H9 (cell line): ENCODE measurements at regions not wholly inside any gene's neighbourhood (a gene's known extent, or its start where the extent isn't known, plus 50 kb on each side); places are given as distances from the start of the nearest gene placed in this dataset.

Source experiments
- DNase-seq: peaks from one replicate; pipeline ENCODE4 v3.0.0-alpha.2; 2017
- H2AFZ ChIP-seq: one replicate; pipeline ENCODE4 v1.6.1; 2013; ENCODE audit warnings: mild to moderate bottlenecking, low read length, control low read depth, moderate library complexity
- H2AK5ac ChIP-seq: 2 replicates; pipeline ENCODE4 v1.6.1; 2013; ENCODE audit warnings: low read length, control low read depth, mixed read lengths; ENCODE audit not compliant: insufficient read length
- H2BK120ac ChIP-seq: one replicate; pipeline ENCODE4 v1.6.1; 2013; ENCODE audit warnings: low read depth, mild to moderate bottlenecking, low read length, control low read depth, inconsistent platforms; ENCODE audit not compliant: poor library complexity, severe bottlenecking
- H2BK12ac ChIP-seq: 2 replicates; pipeline ENCODE4 v1.6.1; 2013; ENCODE audit warnings: low read length, control low read depth, mixed read lengths, low read depth; ENCODE audit not compliant: insufficient read length
- H2BK15ac ChIP-seq: 2 replicates; pipeline ENCODE4 v1.6.1; 2013; ENCODE audit warnings: low read depth, low read length, control low read depth
- H2BK20ac ChIP-seq: one replicate; pipeline ENCODE4 v1.6.1; 2013; ENCODE audit warnings: low read depth, mild to moderate bottlenecking, low read length, control low read depth, inconsistent platforms; ENCODE audit not compliant: poor library complexity, severe bottlenecking
- H2BK5ac ChIP-seq: 2 replicates; pipeline ENCODE4 v1.6.1; 2013; ENCODE audit warnings: low read length, control low read depth, mixed read lengths; ENCODE audit not compliant: insufficient read length
- H3K14ac ChIP-seq: 2 replicates; pipeline ENCODE4 v1.6.1; 2013; ENCODE audit warnings: low read length, control low read depth; ENCODE audit not compliant: insufficient read depth
- H3K18ac ChIP-seq: 2 replicates; pipeline ENCODE4 v1.6.1; 2013; ENCODE audit warnings: low read depth, mild to moderate bottlenecking, mixed read lengths, low read length, control low read depth; ENCODE audit not compliant: insufficient read length
- H3K23ac ChIP-seq: 2 replicates; pipeline ENCODE4 v1.6.1; 2013; ENCODE audit warnings: low read length, control low read depth, mixed read lengths, low read depth; ENCODE audit not compliant: insufficient read length
- H3K23me2 ChIP-seq: 2 replicates; pipeline ENCODE4 v1.6.1; 2013; ENCODE audit warnings: low read depth, mild to moderate bottlenecking, mixed read lengths, low read length, control low read depth; ENCODE audit not compliant: insufficient read length, poor library complexity, severe bottlenecking
- H3K27ac ChIP-seq: 2 replicates; pipeline ENCODE4 v1.5.1; 2013; ENCODE audit warnings: low read length, control low read depth, mixed read lengths, low read depth; ENCODE audit not compliant: insufficient read length
- H3K27me3 ChIP-seq: 2 replicates; pipeline ENCODE4 v1.6.1; 2013; ENCODE audit warnings: low read length, control low read depth, inconsistent platforms; ENCODE audit not compliant: insufficient read depth
- H3K4ac ChIP-seq: 2 replicates; pipeline ENCODE4 v1.6.1; 2013; ENCODE audit warnings: low read depth, mild to moderate bottlenecking, control low read depth, inconsistent platforms, low read length, moderate library complexity
- H3K4me1 ChIP-seq: 2 replicates; pipeline ENCODE4 v1.6.1; 2013; ENCODE audit warnings: low read length, control low read depth, inconsistent platforms; ENCODE audit not compliant: insufficient read depth
- H3K4me2 ChIP-seq: 2 replicates; pipeline ENCODE4 v1.6.1; 2013; ENCODE audit warnings: low read length, control low read depth, mixed read lengths; ENCODE audit not compliant: insufficient read length, insufficient read depth
- H3K56ac ChIP-seq: 2 replicates; pipeline ENCODE4 v1.6.1; 2013; ENCODE audit warnings: low read depth, mild to moderate bottlenecking, mixed read lengths, low read length, control low read depth; ENCODE audit not compliant: insufficient read length
- H3K79me1 ChIP-seq: 2 replicates; pipeline ENCODE4 v1.6.1; 2013; ENCODE audit warnings: low read depth, mild to moderate bottlenecking, moderate library complexity, low read length, control low read depth, inconsistent platforms; ENCODE audit not compliant: insufficient read depth, poor library complexity, severe bottlenecking
- H3K79me2 ChIP-seq: 2 replicates; pipeline ENCODE4 v1.6.1; 2013; ENCODE audit warnings: low read length, control low read depth, inconsistent platforms; ENCODE audit not compliant: insufficient read depth
- H3K9ac ChIP-seq: 2 replicates; pipeline ENCODE4 v1.6.1; 2013; ENCODE audit warnings: low read length, control low read depth, mixed read lengths; ENCODE audit not compliant: insufficient read length; ENCODE audit errors: extremely low read depth
- H3K9me3 ChIP-seq: one replicate; pipeline ENCODE4 v1.6.1; 2013; ENCODE audit warnings: low read depth, low read length, inconsistent platforms; ENCODE audit not compliant: control insufficient read depth
- H3T11ph ChIP-seq: one replicate; pipeline ENCODE4 v1.6.1; 2013; ENCODE audit warnings: mild to moderate bottlenecking, low read length, control low read depth, inconsistent platforms
- H4K20me1 ChIP-seq: one replicate; pipeline ENCODE4 v1.6.1; 2013; ENCODE audit not compliant: control insufficient read depth, insufficient read length, insufficient read depth
- H4K5ac ChIP-seq: 2 replicates; pipeline ENCODE4 v1.6.1; 2013; ENCODE audit warnings: low read depth, mild to moderate bottlenecking, mixed read lengths, low read length, control low read depth; ENCODE audit not compliant: insufficient read length
- H4K8ac ChIP-seq: replicated peaks from 2 replicates; pipeline ENCODE4 v1.6.1; 2013; ENCODE audit warnings: low read length, control low read depth, mixed read lengths, low read depth; ENCODE audit not compliant: insufficient read length
- H4K91ac ChIP-seq: 2 replicates; pipeline ENCODE4 v1.6.1; 2013; ENCODE audit warnings: low read depth, mild to moderate bottlenecking, moderate library complexity, mixed read lengths, low read length, control low read depth; ENCODE audit not compliant: insufficient read length
- H3K27ac Mint-ChIP-seq, 3 experiments: 2 replicates in 2 of 3; 3 replicates in 1 of 3; pipeline ENCODE4 v1.8.0; 2020 to 2021; ENCODE audit warnings: mixed read lengths in 3 of 3, mild to moderate bottlenecking in 1 of 3, moderate library complexity in 1 of 3
- H3K27me3 Mint-ChIP-seq: 2 replicates; pipeline ENCODE4 v1.8.0; 2021; ENCODE audit warnings: low read depth, mild to moderate bottlenecking, moderate library complexity, mixed read lengths
- H3K36me3 Mint-ChIP-seq, 3 experiments: 2 replicates in 2 of 3; 3 replicates in 1 of 3; pipeline ENCODE4 v1.8.0; 2020 to 2021; ENCODE audit warnings: low read depth in 3 of 3, mixed read lengths in 3 of 3; ENCODE audit not compliant: insufficient read depth in 1 of 3
- H3K4me1 Mint-ChIP-seq, 2 experiments: 2 replicates each; pipeline ENCODE4 v1.8.0; 2020; ENCODE audit warnings: mixed read lengths in 2 of 2
- H3K4me3 Mint-ChIP-seq, 2 experiments: 2 replicates in 1 of 2; 3 replicates in 1 of 2; pipeline ENCODE4 v1.8.0; 2020 to 2021; ENCODE audit warnings: mild to moderate bottlenecking in 2 of 2, mixed read lengths in 2 of 2, moderate library complexity in 1 of 2
- H3K9me3 Mint-ChIP-seq, 2 experiments: 2 replicates in 1 of 2; 3 replicates in 1 of 2; pipeline ENCODE4 v1.8.0; 2020; ENCODE audit warnings: mild to moderate bottlenecking in 2 of 2, mixed read lengths in 2 of 2, moderate library complexity in 1 of 2
- WGBS: extraction: QIAGEN DNeasy Blood & Tissue Kit; methylation state at CpG from one replicate; pipeline ENCODE4 v1.1.7; 2013; ENCODE audit warnings: missing lambda C conversion rate, low lambda C conversion rate, mixed read lengths; ENCODE audit not compliant: insufficient read length; ENCODE audit errors: extremely low coverage; 5-methylcytosine and 5-hydroxymethylcytosine counted together
- TF ChIP-seq, protein P1 (sequence below): fragments of 200-600 bp; sonication (generic); conservative IDR thresholded peaks from 3 replicates; pipeline ENCODE4 v1.8.0; 2021; ENCODE audit warnings: antibody characterized with exemption, mild to moderate bottlenecking

- TF ChIP-seq, protein P1, sequence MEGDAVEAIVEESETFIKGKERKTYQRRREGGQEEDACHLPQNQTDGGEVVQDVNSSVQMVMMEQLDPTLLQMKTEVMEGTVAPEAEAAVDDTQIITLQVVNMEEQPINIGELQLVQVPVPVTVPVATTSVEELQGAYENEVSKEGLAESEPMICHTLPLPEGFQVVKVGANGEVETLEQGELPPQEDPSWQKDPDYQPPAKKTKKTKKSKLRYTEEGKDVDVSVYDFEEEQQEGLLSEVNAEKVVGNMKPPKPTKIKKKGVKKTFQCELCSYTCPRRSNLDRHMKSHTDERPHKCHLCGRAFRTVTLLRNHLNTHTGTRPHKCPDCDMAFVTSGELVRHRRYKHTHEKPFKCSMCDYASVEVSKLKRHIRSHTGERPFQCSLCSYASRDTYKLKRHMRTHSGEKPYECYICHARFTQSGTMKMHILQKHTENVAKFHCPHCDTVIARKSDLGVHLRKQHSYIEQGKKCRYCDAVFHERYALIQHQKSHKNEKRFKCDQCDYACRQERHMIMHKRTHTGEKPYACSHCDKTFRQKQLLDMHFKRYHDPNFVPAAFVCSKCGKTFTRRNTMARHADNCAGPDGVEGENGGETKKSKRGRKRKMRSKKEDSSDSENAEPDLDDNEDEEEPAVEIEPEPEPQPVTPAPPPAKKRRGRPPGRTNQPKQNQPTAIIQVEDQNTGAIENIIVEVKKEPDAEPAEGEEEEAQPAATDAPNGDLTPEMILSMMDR, result no peak
- Histone ChIP-seq H3K18ac (no peak overlapping the region), H2BK120ac (no peak overlapping the region), H3K9me3 (no peaks in the 10 kb centered on the region), H4K5ac (no peak overlapping the region), H2AFZ (no peak overlapping the region), H3K79me2 (no peaks in the 10 kb centered on the region), H4K20me1 (no peaks in the 10 kb centered on the region), H3K4me2 (no peak overlapping the region), H3K9ac (no peak overlapping the region), H2BK20ac (no peak overlapping the region), H3K4ac (no peak overlapping the region), H3K4me1 (no peaks in the 10 kb centered on the region), H3K14ac (no peak overlapping the region), H3K23ac (no peak overlapping the region), H3K23me2 (no peaks in the 10 kb centered on the region), H2BK12ac (no peak overlapping the region), H3K27me3 (no peaks in the 10 kb centered on the region), H2BK5ac (no peak overlapping the region), H4K8ac (no peak overlapping the region), H3T11ph (no peak overlapping the region), H3K79me1 (no peaks in the 10 kb centered on the region), H3K56ac (no peak overlapping the region), H4K91ac (no peak overlapping the region), H2BK15ac (no peak overlapping the region), H2AK5ac (no peak overlapping the region), H3K27ac (no peak overlapping the region)
- H3K4me3 Mint-ChIP-seq, result no peak overlapping the region
- peaks cover 2% of the 10 kb centered on the region in 2 experiments; a peak in 3 of 5 replicates for H3K9me3 Mint-ChIP-seq
- no peaks in the 10 kb centered on the region for H3K36me3 Mint-ChIP-seq
- H3K27ac Mint-ChIP-seq, result no peak overlapping the region; a peak in 1 of 7 replicates
- H3K27me3 Mint-ChIP-seq, result no peaks in the 10 kb centered on the region; the same call in 1 of the 2 replicates
- no CpG with 5 or more reads among the region's 4 CpGs for WGBS
- no peaks in the 10 kb centered on the region for H3K4me1 Mint-ChIP-seq
- no peak for DNase-seq
Observed at GRCh38 chr15:95639208-95639607, 691.3 kb upstream of the NR2F2 start.
